Peyer's patch (tissue), 4 donors: ENCODE measurements at regions not wholly inside any gene's neighbourhood (a gene's known extent, or its start where the extent isn't known, plus 50 kb on each side); places are given as distances from the start of the nearest gene placed in this dataset.
"Not testable (repeated sequence)": the region's sequence is repeated elsewhere in the genome, so short reads cannot be mapped to it uniquely, and the experiment has no call there.

Experiments
- POLR2A ChIP-seq, 2 donors: fragments of 450-650 bp; IDR thresholded peaks; one replicate each; pipeline ENCODE4 v1.5.1; 2017; ENCODE audit warnings: antibody characterized with exemption in 2 of 2, mild to moderate bottlenecking in 2 of 2, moderate library complexity in 2 of 2
- TF ChIP-seq, protein P1 (sequence below), 6 experiments: fragments of 450-650 bp in 4 of 6; fragments of 200-600 bp in 2 of 6; sonication (generic) in 1 of 6; IDR thresholded peaks; one replicate each; pipeline ENCODE4 v1.5.1; 2017 to 2019; ENCODE audit warnings: antibody characterized with exemption in 6 of 6, mild to moderate bottlenecking in 3 of 6, moderate library complexity in 1 of 6

DNA sequence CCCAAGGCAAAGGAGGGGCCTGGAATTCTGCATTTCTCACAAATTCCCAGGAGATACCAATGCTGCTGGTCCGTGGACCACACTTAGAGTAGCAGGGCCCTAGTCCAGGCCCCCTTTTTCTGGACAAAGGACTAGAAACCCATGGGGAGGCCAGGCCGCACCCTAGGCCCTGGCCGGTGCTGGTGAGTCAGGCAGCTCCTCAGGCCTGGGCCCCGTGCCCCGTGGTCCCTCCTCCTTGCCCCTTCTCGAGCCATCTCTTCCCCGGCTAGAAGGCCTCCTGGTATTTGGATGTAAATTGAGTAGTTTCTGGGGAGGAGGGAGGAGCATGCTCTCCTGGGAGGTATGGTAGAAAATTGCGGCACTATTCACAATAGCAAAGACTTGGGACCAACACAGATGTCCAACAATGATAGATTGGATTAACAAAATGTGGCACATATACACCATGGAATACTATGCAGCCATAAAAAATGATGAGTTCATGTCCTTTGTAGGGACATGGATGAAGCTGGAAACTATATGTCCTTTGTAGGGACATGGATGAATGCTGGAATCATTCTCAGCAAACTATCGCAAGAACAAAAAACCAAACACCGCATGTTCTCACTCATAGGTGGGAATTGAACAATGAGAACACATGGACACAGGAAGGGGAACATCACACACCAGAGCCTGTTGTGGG is 91.9 kb downstream of the KATNIP start:
- TF ChIP-seq POLR2A (IDR thresholded peaks at IDR 0.05), result not testable (repeated sequence)
- TF ChIP-seq, protein P1, sequence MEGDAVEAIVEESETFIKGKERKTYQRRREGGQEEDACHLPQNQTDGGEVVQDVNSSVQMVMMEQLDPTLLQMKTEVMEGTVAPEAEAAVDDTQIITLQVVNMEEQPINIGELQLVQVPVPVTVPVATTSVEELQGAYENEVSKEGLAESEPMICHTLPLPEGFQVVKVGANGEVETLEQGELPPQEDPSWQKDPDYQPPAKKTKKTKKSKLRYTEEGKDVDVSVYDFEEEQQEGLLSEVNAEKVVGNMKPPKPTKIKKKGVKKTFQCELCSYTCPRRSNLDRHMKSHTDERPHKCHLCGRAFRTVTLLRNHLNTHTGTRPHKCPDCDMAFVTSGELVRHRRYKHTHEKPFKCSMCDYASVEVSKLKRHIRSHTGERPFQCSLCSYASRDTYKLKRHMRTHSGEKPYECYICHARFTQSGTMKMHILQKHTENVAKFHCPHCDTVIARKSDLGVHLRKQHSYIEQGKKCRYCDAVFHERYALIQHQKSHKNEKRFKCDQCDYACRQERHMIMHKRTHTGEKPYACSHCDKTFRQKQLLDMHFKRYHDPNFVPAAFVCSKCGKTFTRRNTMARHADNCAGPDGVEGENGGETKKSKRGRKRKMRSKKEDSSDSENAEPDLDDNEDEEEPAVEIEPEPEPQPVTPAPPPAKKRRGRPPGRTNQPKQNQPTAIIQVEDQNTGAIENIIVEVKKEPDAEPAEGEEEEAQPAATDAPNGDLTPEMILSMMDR (IDR thresholded peaks at IDR 0.05), result not testable (repeated sequence)
